ENCODE measurements at regions not wholly inside any gene's neighbourhood (a gene's known extent, or its start where the extent isn't known, plus 50 kb on each side); places are given as distances from the start of the nearest gene placed in this dataset.

DNA sequence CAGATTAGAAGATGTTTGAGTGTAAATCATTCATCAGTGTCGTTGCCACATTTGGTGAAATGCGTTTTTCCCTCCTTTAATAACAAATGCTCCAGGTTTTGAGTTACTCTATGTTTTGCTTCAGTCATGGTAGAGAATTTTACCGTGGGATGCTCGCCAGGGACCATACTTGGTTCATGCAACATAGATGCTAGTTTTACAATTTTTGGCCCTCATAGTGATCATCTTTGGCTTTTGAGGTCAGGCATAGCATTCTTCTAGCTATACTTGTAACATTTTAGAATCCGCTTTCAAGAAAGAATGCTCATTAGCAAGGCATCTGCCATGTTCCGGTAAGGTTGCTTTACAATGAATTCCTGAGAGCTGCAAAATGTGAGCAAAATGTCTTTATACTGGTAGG, 147.2 kb downstream of the SPCS3 start:
- Histone ChIP-seq H3K4me1 (no peaks in the 10 kb centered on the region), H3K4me3 (no peak overlapping the region), H3K9me3 (no peaks in the 10 kb centered on the region), H3K27ac (no peak overlapping the region), H3K27me3 (no peaks in the 10 kb centered on the region), H3K36me3 (no peaks in the 10 kb centered on the region)
- no peak for TF ChIP-seq EP300 (IDR thresholded peaks at IDR 0.05)
- TF ChIP-seq POLR2A (IDR thresholded peaks at IDR 0.05) = no peak
- no peak for TF ChIP-seq CTCF (IDR thresholded peaks at IDR 0.05)
- no peak for TF ChIP-seq POLR2AphosphoS5 (IDR thresholded peaks at IDR 0.05)
- ATAC-seq (ENCODE audit: low FRiP score in 2 of 2) = no peak
- no peak for DNase-seq
- 77 to 90% methylated on average over 6 of the region's 6 CpGs for WGBS, 2 donors

DNA sequence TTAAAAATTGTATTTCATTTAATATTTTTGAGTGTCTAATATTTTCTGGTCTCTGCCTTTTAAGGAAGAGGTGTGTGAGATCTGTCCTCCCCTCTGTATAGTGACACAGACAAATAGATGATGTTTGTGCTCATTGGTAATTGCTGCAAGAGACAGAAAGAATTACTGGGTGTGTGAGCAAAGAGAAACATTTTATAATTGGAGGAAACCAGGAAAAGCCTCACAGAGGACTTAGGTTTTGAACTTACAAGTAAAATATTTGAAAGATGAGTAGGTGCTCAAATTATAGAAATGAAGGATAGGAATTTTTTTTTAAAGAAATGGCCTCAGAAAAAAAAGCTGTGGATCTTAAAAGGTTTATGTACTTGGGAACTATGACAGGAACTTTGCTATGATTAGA, 149.8 kb downstream of the SPCS3 start:
- no peaks in the 10 kb centered on the region for H3K4me1 ChIP-seq
- no peak overlapping the region for H3K4me3 ChIP-seq
- no peak for DNase-seq
- no peaks in the 10 kb centered on the region for H3K36me3 ChIP-seq
- H3K9me3 ChIP-seq = no peaks in the 10 kb centered on the region
- no peak for TF ChIP-seq EP300 (IDR thresholded peaks at IDR 0.05)
- no peak for TF ChIP-seq POLR2AphosphoS5 (IDR thresholded peaks at IDR 0.05)
- no peak for ATAC-seq (ENCODE audit: low FRiP score in 2 of 2)
- H3K27ac ChIP-seq = no peak overlapping the region
- no peaks in the 10 kb centered on the region for H3K27me3 ChIP-seq

DNA sequence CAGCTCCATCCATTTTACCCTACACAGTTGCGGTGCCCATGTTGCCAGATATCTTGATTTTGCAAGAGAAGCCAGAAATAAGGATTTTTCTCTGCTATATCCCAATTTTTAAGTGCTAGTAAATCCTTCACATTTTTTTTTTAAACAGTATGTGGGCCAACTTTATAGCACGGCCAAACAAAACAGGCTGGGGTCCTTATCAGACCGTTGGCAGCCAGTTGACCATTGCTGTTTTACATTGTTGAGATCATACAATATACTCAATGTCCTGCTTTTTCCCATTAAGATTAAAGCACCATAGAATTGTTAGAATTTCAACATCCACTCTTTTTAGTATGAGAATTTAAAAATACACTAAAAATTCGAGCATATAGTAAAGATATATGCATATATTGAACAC, 150.9 kb downstream of the SPCS3 start:
- no peak for ATAC-seq (ENCODE audit: low FRiP score in 2 of 2)
- H3K27ac ChIP-seq = no peak overlapping the region
- no peak for DNase-seq
- H3K36me3 ChIP-seq = no peaks in the 10 kb centered on the region
- H3K4me1 ChIP-seq = no peaks in the 10 kb centered on the region
- H3K27me3 ChIP-seq = no peaks in the 10 kb centered on the region
- TF ChIP-seq POLR2AphosphoS5 (IDR thresholded peaks at IDR 0.05) (no peak), POLR2A (IDR thresholded peaks at IDR 0.05) (no peak), EP300 (IDR thresholded peaks at IDR 0.05) (no peak), CTCF (IDR thresholded peaks at IDR 0.05) (no peak)
- 55 to 66% methylated on average over 4 of the region's 4 CpGs for WGBS, 2 donors
- no peaks in the 10 kb centered on the region for H3K9me3 ChIP-seq
- H3K4me3 ChIP-seq = no peak overlapping the region

DNA sequence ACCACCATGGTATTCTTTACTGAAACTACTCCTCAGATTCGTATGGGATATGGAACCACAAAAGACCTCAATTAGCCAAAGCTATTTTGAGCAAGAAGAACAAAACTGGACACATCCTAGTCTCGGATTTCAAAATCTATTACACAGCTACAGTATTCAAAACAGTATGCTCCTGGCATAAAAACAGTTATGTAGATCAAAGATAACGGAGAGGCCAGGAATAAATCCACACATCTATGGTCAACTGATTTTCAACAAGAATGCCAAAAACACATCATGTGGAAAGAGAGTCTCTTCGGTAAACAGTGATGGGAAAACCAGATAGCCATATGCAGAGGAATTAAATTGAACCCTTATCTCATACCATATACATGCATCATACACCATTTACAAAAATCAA, 155.3 kb downstream of the SPCS3 start:
- no peak for ATAC-seq (ENCODE audit: low FRiP score in 2 of 2)
- TF ChIP-seq CTCF (IDR thresholded peaks at IDR 0.05) (no peak), EP300 (IDR thresholded peaks at IDR 0.05) (no peak), POLR2AphosphoS5 (IDR thresholded peaks at IDR 0.05) (no peak), POLR2A (IDR thresholded peaks at IDR 0.05) (no peak)

DNA sequence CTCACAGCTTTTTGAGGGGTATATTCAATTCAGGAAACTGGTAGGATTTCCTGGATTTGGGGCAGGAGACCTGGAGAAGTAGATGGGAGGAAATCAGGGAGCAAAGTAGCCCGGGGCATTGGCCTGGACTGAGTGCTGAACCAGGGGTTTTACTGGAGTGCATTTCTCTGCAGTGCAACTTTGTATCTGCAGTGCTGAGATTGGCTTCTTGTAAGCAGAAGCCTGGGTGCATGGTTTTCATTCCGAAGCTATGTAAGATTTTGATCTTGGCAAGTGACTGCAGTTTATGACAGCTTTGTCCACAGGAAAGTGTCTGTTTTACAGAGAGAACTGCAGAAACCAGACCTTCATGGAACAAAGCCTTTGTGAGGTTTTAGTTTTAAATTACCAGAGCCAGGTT, 158.3 kb downstream of the SPCS3 start:
- ATAC-seq (ENCODE audit: low FRiP score in 2 of 2) (no peak), DNase-seq (no peak)
- H3K9me3 ChIP-seq = peaks cover 0 to 10% (median 0%) of the 10 kb centered on the region in 4 donors
- WGBS, 2 donors = 12 to 37% methylated on average over 2 of the region's 2 CpGs
- no peaks in the 10 kb centered on the region for H3K27me3 ChIP-seq
- TF ChIP-seq CTCF (IDR thresholded peaks at IDR 0.05) (no peak), POLR2AphosphoS5 (IDR thresholded peaks at IDR 0.05) (no peak), EP300 (IDR thresholded peaks at IDR 0.05) (no peak), POLR2A (IDR thresholded peaks at IDR 0.05) (no peak)
- H3K36me3 ChIP-seq = no peaks in the 10 kb centered on the region
- no peak overlapping the region for H3K4me3 ChIP-seq
- H3K4me1 ChIP-seq = no peaks in the 10 kb centered on the region
- H3K27ac ChIP-seq = no peak overlapping the region

More for the DNA sequence above, 155.3 kb downstream of the SPCS3 start:
- H3K27me3 ChIP-seq = no peaks in the 10 kb centered on the region
- H3K36me3 ChIP-seq = no peaks in the 10 kb centered on the region
- no peak overlapping the region for H3K27ac ChIP-seq
- 62 to 83% methylated on average over 4 of the region's 4 CpGs for WGBS, 2 donors
- H3K9me3 ChIP-seq = peaks cover 0 to 10% (median 0%) of the 10 kb centered on the region in 4 donors
- DNase-seq = no peak
- H3K4me1 ChIP-seq = no peaks in the 10 kb centered on the region
- no peak overlapping the region for H3K4me3 ChIP-seq
